HPDE6-E6E7 (cell line): ENCODE measurements at regions not wholly inside any gene's neighbourhood (a gene's known extent, or its start where the extent isn't known, plus 50 kb on each side); places are given as distances from the start of the nearest gene placed in this dataset.

ENCODE experiments used
- DNase-seq: peaks from one replicate; pipeline ENCODE4 v3.0.0; 2011; ENCODE audit warnings: missing footprints; ENCODE audit errors: extremely low spot score

DNA sequence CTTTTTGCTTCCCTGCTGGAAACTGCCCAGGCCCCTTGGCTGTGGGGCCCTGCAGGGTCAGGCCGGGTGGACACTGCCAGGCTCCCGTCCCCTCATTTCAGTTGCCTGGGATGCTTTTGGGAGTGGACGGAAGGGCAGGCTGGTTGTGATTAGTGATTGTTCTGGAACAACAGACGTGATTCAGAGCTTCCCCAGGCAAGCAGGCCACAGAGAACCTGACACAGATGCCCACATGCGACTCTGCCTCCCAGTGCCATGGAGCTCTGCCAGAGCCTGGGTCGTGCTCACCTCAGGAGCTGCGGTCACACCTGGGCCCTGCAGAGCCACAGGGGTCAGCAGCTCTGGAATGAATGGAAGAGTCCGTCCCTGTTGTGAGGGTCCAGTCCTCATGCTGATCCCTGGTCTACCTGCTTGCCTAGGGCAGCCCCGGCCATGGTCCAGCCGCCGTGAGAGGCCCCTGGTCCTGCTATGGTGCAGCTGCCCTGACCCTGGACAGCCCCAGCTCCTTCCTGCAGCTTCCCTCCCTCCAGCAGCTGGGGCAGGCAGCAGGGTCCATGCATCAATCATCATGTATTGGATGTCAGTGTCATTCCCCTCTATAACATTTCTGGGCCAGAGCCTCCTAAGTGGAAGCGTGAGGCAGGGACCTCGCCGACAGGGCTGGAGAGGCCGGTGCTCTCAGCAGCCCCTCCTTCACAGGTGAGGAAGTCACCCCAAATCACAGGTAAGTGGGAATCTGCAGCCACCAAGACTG lies 518.6 kb upstream of the MYT1L start:
- no peak for DNase-seq

DNA sequence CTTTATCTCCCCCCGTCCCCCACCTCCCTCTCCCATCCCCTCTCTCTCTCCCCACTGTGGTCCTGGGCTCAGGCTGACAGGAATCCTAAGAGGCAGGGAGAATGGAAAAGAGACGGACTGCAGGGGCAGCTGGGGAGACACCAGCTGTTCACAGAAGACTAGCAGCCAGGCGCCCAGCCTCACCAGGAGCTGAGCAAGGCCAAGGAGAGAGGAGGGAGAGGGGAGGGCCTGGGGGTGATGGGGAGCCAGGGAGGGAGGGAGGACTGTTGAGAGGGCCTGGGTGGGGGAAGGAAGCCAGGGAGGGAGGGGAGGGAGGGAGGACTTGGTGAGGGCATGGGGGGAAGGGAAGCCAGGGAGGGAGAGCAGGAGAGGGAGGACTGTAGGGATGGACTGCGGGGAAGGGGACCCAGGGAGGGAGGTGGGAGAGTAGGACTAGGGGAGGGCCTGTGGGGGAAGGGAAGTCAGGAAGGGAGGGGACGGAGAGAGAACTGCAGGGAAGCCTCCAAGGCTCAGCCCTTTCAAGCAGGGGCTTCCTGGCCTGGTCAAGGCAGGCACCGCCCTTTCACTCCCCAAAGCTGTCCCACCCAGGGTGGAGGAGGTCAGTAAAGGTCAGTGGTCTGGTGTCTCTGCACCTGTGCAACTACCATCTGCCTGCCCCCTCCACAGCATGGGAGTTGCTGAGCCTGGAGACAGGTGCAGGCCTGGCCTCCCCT lies 517.7 kb upstream of the MYT1L start:
- no peak for DNase-seq

- no peak for DNase-seq
These were observed 517.1 kb upstream of the MYT1L start for GRCh38 chr2:2848198-2848597.

DNA sequence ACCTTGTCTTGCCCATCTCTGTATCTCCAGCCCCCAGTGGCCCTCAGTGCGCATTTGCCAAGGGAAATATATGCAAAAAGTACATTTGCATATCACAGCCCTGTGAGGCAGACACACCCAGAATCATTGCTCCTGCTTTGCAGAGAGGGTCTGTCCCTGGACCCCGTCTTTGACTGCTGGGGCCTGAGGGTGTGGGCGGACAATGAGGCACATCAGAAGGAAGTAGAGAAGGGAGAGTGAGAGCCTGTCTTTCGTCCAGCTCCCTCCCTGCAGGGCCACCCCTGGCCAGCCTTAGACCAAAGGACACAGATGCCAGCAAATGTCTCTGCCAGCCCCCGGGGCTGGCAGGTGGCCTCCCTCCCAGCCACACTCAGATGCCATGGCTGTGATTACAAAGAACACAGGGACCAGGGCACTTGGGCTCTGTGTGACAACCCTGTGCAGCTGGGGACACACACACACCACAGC lies 516.2 kb upstream of the MYT1L start:
- DNase-seq: no peak

- no peak for DNase-seq
These were observed 515.5 kb upstream of the MYT1L start for GRCh38 chr2:2846332-2847208.

- DNase-seq: no peak
These were observed 514.8 kb upstream of the MYT1L start for GRCh38 chr2:2845806-2846315.

DNA sequence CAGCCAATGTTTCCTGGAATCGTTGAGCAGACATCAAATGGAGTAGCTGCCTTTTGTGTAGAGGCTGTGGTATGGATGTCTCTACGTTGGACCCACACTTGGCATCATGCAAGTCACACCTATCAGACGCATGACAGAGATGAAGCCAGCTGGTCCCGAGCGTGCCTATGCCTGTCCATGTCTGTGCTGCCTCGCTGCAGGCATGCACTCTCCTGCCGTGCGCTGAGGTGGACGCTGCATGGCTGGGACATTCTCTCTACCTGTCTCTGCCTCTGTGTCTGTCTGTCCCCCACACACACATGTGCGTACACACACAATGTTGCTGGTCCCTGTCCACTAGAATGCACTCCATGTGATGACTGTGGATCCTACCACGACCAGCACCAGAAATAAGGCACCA lies 514.2 kb upstream of the MYT1L start:
- no peak for DNase-seq

- no peak for DNase-seq
These were observed 513.0 kb upstream of the MYT1L start for GRCh38 chr2:2843969-2844548.

DNA sequence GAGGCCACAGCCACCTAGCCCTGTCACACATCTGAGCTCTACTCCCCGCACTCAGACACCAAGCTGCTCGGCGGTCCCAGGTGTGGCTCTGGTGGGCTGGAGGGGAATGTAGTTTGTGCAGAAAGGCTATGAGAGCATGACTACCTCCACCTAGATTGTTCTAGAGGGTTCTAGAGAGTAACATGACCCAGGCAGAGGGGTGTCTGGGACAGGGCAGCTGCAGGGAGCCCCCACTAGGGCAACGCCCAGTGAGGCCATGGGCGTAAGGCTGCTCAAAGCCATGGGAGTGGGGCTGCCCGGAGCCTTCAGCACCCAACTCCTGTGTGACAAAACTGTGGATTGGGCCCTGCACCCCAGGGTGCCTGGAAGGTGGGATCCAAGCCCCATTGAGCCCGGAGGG lies 511.4 kb upstream of the MYT1L start:
- no peak for DNase-seq

DNA sequence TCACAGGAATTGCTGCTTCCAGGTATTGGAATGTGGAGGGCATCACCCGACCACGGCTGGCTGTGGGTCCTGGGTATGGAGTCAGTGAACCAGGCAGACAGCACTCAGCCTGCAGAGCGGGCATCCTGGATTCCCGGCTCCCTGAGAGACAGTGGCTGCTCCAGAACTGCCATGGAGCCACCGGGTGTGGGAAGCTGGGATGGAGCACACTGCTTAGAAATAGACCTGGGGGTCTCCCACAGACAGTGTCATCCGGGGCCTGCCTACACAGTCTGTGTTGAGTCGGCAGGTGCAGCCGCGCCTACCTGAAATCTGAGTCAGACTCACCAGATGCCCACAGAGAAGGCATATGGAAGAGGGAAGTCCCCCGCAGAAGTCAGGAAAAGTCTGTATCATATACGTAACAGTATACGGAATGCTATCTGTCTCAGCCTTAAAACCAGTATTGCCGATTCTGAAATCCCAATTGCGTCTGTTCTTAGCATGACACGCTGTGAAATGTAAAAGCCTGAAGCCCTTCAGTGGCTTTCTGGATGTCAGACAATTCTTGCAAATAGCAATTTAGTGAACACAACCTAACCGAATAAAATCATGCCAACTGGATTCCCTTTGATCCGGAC lies 509.7 kb upstream of the MYT1L start:
- no peak for DNase-seq

DNA sequence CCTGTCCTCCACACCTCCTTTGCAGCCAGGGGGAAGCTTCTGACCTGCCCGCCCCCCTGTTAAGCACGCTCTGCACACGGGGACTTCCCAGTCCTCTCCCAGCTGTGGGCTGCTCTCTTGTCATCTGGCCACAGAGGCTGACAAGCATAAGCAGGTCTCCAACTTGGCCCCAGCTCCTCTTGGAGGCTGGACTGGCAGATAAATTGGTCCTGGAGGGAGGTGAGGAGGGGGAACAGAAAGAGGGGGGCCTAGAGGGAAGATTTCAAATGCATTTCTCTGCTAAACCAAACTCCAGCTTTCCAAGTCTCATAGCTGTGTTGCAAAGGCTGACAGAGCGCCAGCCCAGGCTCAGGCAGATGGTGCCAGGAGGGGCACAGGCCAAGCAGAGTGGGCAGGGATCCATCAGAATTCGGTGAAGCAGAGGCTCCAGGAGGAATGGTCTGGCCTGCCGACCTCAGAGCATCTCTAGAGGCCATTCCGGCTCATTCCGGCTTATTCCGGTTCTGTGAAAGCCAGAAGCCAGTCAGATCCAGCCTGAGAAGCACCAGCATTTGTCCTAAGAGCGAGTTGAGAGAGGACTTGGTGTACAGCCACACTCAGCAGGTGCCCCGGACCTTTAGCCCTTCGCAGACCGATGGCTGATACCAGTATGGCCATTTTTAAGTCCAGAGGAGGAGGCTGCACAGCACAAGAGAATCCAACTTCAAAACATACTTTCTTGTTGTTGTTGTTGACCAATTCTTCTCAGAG lies 508.9 kb upstream of the MYT1L start:
- no peak for DNase-seq

- no peak for DNase-seq
These were observed 508.3 kb upstream of the MYT1L start for GRCh38 chr2:2839393-2839781.

DNA sequence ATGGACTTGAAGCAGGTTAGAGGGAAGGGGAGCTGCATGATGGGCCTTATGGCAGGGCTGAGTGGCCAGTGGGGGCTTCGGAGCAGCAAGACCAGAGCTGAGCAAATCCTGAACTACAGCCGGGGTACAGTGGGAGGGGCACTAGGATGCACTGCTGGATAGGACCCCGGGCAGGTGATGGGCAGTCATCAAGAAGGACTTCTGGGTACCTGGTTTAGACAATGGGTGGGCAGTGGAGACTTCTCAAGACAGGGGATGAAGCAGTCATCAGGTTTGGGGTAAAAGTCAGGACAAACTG lies 507.4 kb upstream of the MYT1L start:
- DNase-seq: no peak

DNA sequence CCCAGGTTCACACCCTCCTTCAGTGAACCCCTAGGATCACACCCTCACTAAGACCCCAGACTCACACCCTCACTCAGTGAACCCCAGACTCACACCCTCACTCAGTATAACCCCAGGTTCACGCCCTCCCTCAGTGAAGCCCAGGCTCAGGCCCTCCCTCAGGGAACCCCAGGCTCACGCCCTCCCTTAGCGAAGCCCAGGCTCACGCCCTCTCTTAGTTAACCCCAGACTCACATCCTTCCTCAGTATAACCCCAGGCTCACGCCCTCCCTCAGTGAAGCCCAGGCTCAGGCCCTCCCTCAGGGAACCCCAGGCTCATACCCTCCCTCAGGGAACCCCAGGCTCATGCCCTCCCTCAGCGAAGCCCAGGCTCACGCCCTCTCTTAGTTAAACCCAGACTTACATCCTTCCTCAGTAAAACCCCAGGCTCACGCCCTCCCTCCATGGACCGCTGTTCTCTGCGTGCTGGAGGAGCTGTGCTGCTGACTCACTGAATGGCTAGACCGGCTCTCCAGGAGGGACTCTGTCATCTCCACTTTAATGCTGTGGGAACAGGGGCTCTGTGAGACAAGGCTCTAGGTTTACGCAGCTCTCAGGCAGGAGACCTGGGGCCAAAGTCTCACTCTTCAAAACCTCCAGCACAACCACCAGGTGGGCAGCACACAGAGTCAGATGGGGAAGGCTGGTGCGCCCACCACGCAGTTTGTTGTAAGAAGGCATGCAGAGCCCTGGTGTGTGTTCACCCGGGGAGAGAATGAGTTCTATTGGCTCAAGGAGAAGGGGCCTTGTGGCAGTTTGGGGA lies 506.9 kb upstream of the MYT1L start:
- DNase-seq: no peak

DNA sequence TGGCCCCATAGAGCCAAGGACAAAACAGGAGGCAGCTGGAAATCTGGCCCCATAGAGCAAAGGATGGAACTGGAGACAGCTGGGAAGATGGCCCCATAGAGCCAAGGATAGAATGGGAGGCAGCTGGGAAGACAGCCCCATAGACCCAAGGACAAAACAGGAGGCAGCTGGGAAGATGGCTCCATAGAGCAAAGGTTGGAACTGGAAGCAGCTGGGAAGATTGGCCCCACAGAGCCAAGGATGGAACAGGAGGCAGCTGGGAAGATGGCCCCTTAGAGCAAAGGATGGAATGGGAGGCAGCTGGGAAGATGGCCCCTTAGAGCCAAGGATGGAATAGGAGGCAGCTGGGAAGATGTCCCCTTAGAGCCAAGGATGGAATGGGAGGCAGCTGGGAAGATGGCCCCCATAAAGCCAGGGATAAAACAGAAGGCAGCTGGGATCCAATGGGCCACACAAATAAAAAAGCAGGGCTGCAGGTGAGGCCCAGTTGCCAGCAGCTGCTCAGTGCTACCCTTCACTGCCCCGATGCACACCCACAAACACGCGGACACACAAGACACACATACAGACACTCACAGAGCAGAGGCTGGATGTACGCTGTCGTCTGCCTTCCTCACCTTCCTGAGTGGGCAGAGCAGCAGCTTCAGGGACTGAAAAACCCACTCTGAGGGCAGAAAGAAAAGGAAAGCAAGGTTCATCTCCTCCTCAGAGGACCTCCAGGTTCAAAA lies 505.4 kb upstream of the MYT1L start:
- no peak for DNase-seq

DNA sequence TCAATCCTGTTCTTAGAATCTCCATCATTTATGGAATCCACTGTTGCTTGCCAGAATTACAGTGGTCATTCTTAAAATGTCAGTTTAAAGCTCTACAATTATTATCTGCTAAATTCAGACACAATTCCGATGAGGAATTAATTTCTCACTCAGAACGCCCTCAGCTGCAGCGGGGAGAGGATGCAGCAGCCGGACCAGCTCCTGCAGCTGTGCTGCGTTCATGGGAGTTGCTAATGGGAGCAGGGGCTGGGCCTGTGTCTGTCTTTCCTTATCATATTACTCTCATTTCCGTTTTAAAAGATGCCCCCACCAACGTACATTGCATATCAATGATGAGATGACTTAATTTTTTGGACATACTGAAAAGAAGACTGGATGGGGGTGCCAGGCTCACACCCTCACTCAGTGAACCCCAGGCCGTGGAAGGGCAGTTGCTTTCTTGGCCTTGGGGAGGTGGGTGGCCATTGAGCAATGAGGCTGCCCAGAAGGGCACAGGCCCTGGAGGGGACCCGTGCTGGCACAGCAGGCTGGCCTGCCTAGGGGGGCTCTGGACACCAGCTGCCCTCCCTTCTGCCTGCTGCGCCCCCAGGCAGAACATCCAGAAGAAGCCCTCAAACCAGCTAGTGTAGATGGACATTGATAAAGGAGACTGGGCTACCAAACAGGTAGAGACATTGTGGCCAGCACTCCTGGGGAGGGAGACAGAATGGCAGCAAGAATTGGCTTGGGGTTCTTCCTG lies 503.6 kb upstream of the MYT1L start:
- no peak for DNase-seq

- DNase-seq: no peak
These were observed 503.0 kb upstream of the MYT1L start for GRCh38 chr2:2834105-2834504.

GRCh38 chr2:2832657-2833056 lies 501.6 kb upstream of the MYT1L start:
- no peak for DNase-seq

GRCh38 chr2:2831633-2832032 lies 500.6 kb upstream of the MYT1L start:
- DNase-seq: no peak
